PC-3 (cell line): ENCODE measurements at regions not wholly inside any gene's neighbourhood (a gene's known extent, or its start where the extent isn't known, plus 50 kb on each side); places are given as distances from the start of the nearest gene placed in this dataset.
"Not testable (repeated sequence)": the region's sequence is repeated elsewhere in the genome, so short reads cannot be mapped to it uniquely, and the experiment has no call there.

Experiments
- ATAC-seq: fragments of 200-7000 bp; cut with Tn5 transposase; 2 replicates; pipeline ENCODE4 v1.9.1; 2020; ENCODE audit warnings: mild to moderate bottlenecking, moderate library complexity
- BruUV-seq: library from RNA; stranded (reverse); fragments of 400-500 nt; replicated peaks from 2 replicates; lab custom pipeline; 2021; lab: Mats Ljungman, UMichigan
- CTCF ChIA-PET: fragments of 300-600 bp; sonication (Branson Sonifier 250); formaldehyde crosslinking; loops from one replicate; lab custom pipeline; 2022; ENCODE audit warnings: antibody characterized with exemption; lab: Charles Lee
- POLR2A ChIA-PET: fragments of 300-600 bp; sonication (Branson Sonifier 250); formaldehyde crosslinking; loops from one replicate; lab custom pipeline; 2022; ENCODE audit warnings: antibody characterized with exemption; ENCODE audit not compliant: unreplicated experiment; lab: Charles Lee
- DNase-seq: peaks from one replicate; pipeline ENCODE4 v3.0.0-alpha.2; 2015
- H2AFZ ChIP-seq: fragments of 300-600 bp; sonication (generic); 2 replicates; pipeline ENCODE4 v1.6.0; 2016; ENCODE audit warnings: antibody characterized with exemption, low read length
- H3F3A ChIP-seq: fragments of 300-600 bp; sonication (generic); one replicate; pipeline ENCODE4 v1.6.0; 2017; ENCODE audit warnings: antibody characterized with exemption, low read length, control low read depth, mild to moderate bottlenecking; ENCODE audit not compliant: unreplicated experiment
- H3K27ac ChIP-seq: fragments of 300-600 bp; sonication (generic); 2 replicates; pipeline ENCODE4 v1.5.1; 2016; ENCODE audit warnings: mild to moderate bottlenecking, low read length
- H3K27me3 ChIP-seq: fragments of 300-600 bp; sonication (generic); 2 replicates; pipeline ENCODE4 v1.6.1; 2016; ENCODE audit warnings: low read length, mixed read lengths
- H3K36me3 ChIP-seq: fragments of 300-600 bp; sonication (generic); 2 replicates; pipeline ENCODE4 v1.6.1; 2016; ENCODE audit warnings: low read depth, mixed run types, low read length, mixed read lengths
- H3K4me1 ChIP-seq: fragments of 300-600 bp; sonication (generic); 2 replicates; pipeline ENCODE4 v1.5.1; 2016; ENCODE audit warnings: low read length; ENCODE audit not compliant: insufficient read depth
- H3K4me2 ChIP-seq: fragments of 300-600 bp; sonication (generic); 2 replicates; pipeline ENCODE4 v1.6.0; 2016; ENCODE audit warnings: low read length
- H3K4me3 ChIP-seq: fragments of 300-600 bp; sonication (generic); 2 replicates; pipeline ENCODE4 v1.5.1; 2016; ENCODE audit warnings: mild to moderate bottlenecking, low read length, mixed read lengths
- H3K79me2 ChIP-seq: fragments of 300-600 bp; sonication (generic); 2 replicates; pipeline ENCODE4 v1.6.1; 2017; ENCODE audit warnings: low read length, mixed read lengths
- H3K9ac ChIP-seq: fragments of 300-600 bp; sonication (generic); 2 replicates; pipeline ENCODE4 v1.6.0; 2016; ENCODE audit warnings: mild to moderate bottlenecking, low read length
- H3K9me2 ChIP-seq: fragments of 300-600 bp; sonication (generic); replicated peaks from 2 replicates; pipeline ENCODE4 v1.6.1; 2016; ENCODE audit warnings: mixed run types, low read length, mixed read lengths
- H3K9me3 ChIP-seq: fragments of 300-600 bp; sonication (generic); 2 replicates; pipeline ENCODE4 v1.6.1; 2016; ENCODE audit warnings: low read length, mixed read lengths
- H4K20me1 ChIP-seq: fragments of 300-600 bp; sonication (generic); 2 replicates; pipeline ENCODE4 v1.6.1; 2016; ENCODE audit warnings: low read length, mixed read lengths
- EZH2 ChIP-seq: fragments of 300-600 bp; sonication (generic); IDR thresholded peaks from one replicate; pipeline ENCODE4 v1.6.1; 2017; ENCODE audit warnings: antibody characterized with exemption, mild to moderate bottlenecking, low read length; ENCODE audit not compliant: unreplicated experiment
- EZH2phosphoT487 ChIP-seq: fragments of 300-600 bp; sonication (generic); IDR thresholded peaks from 2 replicates; pipeline ENCODE4 v1.6.1; 2018; ENCODE audit warnings: mild to moderate bottlenecking, antibody characterized with exemption, low read length, borderline replicate concordance
- intact Hi-C: fragments of 100-400 bp; cut with micrococcal nuclease; formaldehyde crosslinking; loops from 2 replicates; pipeline ENCODE4 v1.9.0; 2023
- TF ChIP-seq, protein P1 (sequence below): fragments of 300-600 bp; sonication (generic); conservative IDR thresholded peaks from 2 replicates; pipeline ENCODE4 v1.5.1; 2017; ENCODE audit warnings: antibody characterized with exemption, low read depth, mild to moderate bottlenecking, low read length

DNA sequence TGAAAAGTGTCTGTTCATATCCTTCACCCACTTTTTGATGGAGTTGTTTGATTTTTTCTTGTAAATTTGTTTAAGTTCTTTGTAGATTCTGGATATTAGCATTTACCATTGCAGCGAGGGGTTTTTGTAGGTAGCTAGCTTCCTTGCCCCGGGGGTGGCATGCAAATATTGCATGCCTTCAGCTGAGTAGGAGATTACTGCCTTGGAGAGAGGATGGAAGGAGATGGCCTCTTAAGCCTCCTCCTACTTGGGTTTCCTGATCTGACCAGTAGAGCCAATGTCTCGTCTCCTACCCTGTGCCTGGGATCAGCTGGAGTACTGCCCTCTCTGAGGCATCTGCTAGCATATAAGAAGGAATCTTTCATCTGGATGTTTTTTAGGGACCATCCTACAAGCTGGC is 134.4 kb upstream of the CCND2 start:
- H3K27me3 ChIP-seq = no peaks in the 10 kb centered on the region
- no peak overlapping the region for H3K9ac ChIP-seq
- H3K4me3 ChIP-seq = no peak overlapping the region
- no peaks in the 10 kb centered on the region for H4K20me1 ChIP-seq
- H3K27ac ChIP-seq = no peak overlapping the region
- TF ChIP-seq EZH2 (no peak), EZH2phosphoT487 (no peak)
- TF ChIP-seq, protein P1, sequence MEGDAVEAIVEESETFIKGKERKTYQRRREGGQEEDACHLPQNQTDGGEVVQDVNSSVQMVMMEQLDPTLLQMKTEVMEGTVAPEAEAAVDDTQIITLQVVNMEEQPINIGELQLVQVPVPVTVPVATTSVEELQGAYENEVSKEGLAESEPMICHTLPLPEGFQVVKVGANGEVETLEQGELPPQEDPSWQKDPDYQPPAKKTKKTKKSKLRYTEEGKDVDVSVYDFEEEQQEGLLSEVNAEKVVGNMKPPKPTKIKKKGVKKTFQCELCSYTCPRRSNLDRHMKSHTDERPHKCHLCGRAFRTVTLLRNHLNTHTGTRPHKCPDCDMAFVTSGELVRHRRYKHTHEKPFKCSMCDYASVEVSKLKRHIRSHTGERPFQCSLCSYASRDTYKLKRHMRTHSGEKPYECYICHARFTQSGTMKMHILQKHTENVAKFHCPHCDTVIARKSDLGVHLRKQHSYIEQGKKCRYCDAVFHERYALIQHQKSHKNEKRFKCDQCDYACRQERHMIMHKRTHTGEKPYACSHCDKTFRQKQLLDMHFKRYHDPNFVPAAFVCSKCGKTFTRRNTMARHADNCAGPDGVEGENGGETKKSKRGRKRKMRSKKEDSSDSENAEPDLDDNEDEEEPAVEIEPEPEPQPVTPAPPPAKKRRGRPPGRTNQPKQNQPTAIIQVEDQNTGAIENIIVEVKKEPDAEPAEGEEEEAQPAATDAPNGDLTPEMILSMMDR = no peak
- no peak overlapping the region for H3K4me2 ChIP-seq
- ATAC-seq (no peak), DNase-seq (no peak)
- no peaks in the 10 kb centered on the region for H3K9me2 ChIP-seq
- BruUV-seq = no TSS peak
- H3K9me3 ChIP-seq = no peaks in the 10 kb centered on the region
- H3F3A ChIP-seq = no peaks in the 10 kb centered on the region
- intact Hi-C loops = no loop called here
- ChIA-PET CTCF (no interaction called here), POLR2A (no interaction called here)
- H3K79me2 ChIP-seq = no peaks in the 10 kb centered on the region
- no peak overlapping the region for H2AFZ ChIP-seq
- no peaks in the 10 kb centered on the region for H3K36me3 ChIP-seq
- no peaks in the 10 kb centered on the region for H3K4me1 ChIP-seq

DNA sequence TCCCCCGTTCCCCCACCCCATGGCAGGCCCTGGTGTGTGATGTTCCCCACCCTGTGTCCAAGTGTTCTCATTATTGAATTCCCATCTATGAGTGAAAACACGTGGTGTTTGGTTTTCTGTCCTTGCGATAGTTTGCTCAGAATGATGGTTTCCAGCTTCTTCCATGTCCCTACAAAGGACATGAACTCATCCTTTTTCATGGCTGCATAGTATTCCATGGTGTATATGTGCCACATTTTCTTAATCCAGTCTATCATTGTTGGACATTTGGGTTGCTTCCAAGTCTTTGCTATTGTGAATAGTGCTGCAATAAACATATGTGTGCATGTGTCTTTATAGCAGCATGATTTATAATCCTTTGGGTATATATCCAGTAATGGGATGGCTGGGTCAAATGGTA is 135.0 kb upstream of the CCND2 start:
- BruUV-seq, H3K9ac ChIP-seq, H3K4me1 ChIP-seq, H3K9me3 ChIP-seq, H3K27me3 ChIP-seq, H3K27ac ChIP-seq, intact Hi-C loops, H3K4me3 ChIP-seq, H4K20me1 ChIP-seq, POLR2A ChIA-PET, H3K9me2 ChIP-seq, DNase-seq, H3K79me2 ChIP-seq, ATAC-seq, CTCF ChIA-PET, H2AFZ ChIP-seq, H3F3A ChIP-seq, H3K36me3 ChIP-seq, H3K4me2 ChIP-seq: not testable (repeated sequence)

DNA sequence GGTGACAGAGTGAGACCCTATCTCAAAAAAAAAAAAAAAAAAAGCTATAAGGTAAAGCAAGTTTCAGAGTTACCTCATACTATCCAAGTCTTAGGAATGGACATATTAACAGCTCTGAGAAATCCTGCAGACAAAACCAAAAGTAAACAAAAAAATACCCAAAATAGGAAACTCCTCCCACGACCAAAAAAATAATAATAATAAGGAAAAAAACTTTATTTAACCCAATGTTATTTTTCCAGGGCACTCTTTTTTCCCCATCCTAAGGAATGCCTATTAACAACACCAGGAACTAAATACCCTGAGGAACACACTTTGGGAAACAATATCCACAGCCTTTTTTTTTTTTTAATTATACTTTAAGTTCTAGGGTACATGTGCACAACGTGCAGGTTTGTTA is 135.5 kb upstream of the CCND2 start:
- H3K36me3 ChIP-seq = no peaks in the 10 kb centered on the region
- H3K4me3 ChIP-seq = no peak overlapping the region
- no peaks in the 10 kb centered on the region for H3K27me3 ChIP-seq
- H4K20me1 ChIP-seq = no peaks in the 10 kb centered on the region
- no peaks in the 10 kb centered on the region for H3F3A ChIP-seq
- H3K9ac ChIP-seq = no peak overlapping the region
- H3K4me2 ChIP-seq = no peak overlapping the region
- H3K4me1 ChIP-seq = no peaks in the 10 kb centered on the region
- no TSS peak for BruUV-seq
- TF ChIP-seq EZH2phosphoT487 (no peak), EZH2 (no peak)
- TF ChIP-seq, protein P1 = no peak
- CTCF ChIA-PET = no interaction called here
- intact Hi-C loops = no loop called here
- no peaks in the 10 kb centered on the region for H3K79me2 ChIP-seq
- H3K27ac ChIP-seq = no peak overlapping the region
- no peaks in the 10 kb centered on the region for H3K9me3 ChIP-seq
- no peaks in the 10 kb centered on the region for H3K9me2 ChIP-seq
- ATAC-seq (no peak), DNase-seq (no peak)
- POLR2A ChIA-PET = no interaction called here
- no peak overlapping the region for H2AFZ ChIP-seq
